ENCODE measurements at regions not wholly inside any gene's neighbourhood (a gene's known extent, or its start where the extent isn't known, plus 50 kb on each side); places are given as distances from the start of the nearest gene placed in this dataset.

DNA sequence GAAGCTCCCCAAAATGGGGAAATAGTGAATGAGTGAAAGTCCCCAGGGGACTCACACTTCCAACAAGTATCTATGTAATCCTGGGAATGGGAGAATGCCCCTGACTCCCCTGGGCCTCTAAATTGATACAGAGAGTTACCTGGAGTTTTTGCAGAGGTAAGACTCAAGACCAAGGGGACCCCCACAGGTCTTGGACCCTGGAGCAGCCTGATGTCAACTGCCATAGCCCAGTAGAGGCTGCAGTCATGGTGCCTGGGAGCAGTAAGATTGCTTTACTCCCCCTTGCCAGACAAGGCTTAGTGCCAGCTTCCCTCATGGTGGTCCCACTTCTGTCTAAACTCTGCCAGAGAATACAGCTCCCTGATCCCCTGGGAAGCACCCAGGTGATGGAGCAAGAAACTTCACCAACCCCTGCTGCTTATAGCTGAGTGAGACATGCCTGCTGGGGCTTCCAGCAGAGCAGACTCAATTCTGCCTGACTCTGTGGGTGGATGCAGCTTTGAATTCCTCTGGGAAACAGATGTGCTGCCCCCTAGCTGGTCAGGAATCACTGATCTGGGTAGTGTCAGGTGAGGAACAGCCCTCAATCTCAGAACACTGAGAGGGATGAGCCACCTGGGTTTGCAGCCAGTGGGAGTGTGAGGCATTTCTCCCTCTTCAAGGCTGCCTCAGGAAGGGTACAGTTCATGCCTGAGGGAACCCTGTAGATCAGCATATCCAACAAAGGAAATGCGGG lies 485.9 kb downstream of the NSUN3 start:
- Histone ChIP-seq H3K27me3 (ENCODE audit: control insufficient read depth, insufficient read depth) (no peaks in the 10 kb centered on the region), H3K4me1 (ENCODE audit: control insufficient read depth, insufficient read depth, low read length) (no peaks in the 10 kb centered on the region), H3K27ac (ENCODE audit: low read length) (no peak overlapping the region), H3K9me3 (ENCODE audit: control insufficient read depth, low read length) (no peaks in the 10 kb centered on the region), H3K4me3 (ENCODE audit: low read length) (no peak overlapping the region)
- ATAC-seq, result no peak
- intact Hi-C loops (cut with DNase I), result no loop called here
- WGBS, result 55% methylated on average over 1 of the region's 1 CpG
- peak in 1 of 3 donors; percentile 10 for DNase-seq

- 47% methylated on average over 3 of the region's 3 CpGs for whole genome bisulfite sequencing
- no peaks in the 10 kb centered on the region for H3K9me3 ChIP-seq (ENCODE audit: control insufficient read depth, low read length)
- H3K27ac ChIP-seq (ENCODE audit: low read length), result no peak overlapping the region
- ATAC-seq (no peak), DNase-seq (no peak)
- no peaks in the 10 kb centered on the region for H3K4me1 ChIP-seq (ENCODE audit: control insufficient read depth, insufficient read depth, low read length)
- no peaks in the 10 kb centered on the region for H3K27me3 ChIP-seq (ENCODE audit: control insufficient read depth, insufficient read depth)
- H3K4me3 ChIP-seq (ENCODE audit: low read length), result no peak overlapping the region
- intact Hi-C loops (cut with DNase I), result no loop called here
These were observed 498.2 kb downstream of the NSUN3 start for GRCh38 chr3:94561094-94561493.

DNA sequence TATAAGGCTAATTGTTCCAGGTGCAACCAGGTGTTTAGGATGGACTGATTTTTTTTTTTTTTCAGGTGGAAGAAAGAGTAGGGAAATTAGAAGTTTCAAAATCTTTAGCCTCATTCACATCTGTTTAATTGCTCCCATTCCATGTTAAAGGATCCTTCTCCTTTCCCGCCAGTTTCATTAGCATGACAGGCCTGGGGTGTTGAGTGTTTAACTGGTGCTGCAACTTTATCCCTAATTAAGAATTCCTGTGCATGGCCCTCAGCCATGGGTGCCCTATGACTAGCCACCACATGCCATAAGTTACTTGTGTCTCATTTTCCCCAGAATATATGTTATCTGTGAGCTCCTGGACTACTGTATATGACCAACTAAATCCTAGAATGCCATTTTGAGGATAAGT lies 501.4 kb downstream of the NSUN3 start:
- no peaks in the 10 kb centered on the region for H3K27me3 ChIP-seq (ENCODE audit: control insufficient read depth, insufficient read depth)
- H3K27ac ChIP-seq (ENCODE audit: low read length), result no peak overlapping the region
- no peaks in the 10 kb centered on the region for H3K9me3 ChIP-seq (ENCODE audit: control insufficient read depth, low read length)
- DNase-seq (no peak), ATAC-seq (no peak)
- intact Hi-C loops (cut with DNase I), result no loop called here
- H3K4me1 ChIP-seq (ENCODE audit: control insufficient read depth, insufficient read depth, low read length), result no peaks in the 10 kb centered on the region
- 93% methylated on average over 1 of the region's 1 CpG for WGBS
- no peak overlapping the region for H3K4me3 ChIP-seq (ENCODE audit: low read length)

DNA sequence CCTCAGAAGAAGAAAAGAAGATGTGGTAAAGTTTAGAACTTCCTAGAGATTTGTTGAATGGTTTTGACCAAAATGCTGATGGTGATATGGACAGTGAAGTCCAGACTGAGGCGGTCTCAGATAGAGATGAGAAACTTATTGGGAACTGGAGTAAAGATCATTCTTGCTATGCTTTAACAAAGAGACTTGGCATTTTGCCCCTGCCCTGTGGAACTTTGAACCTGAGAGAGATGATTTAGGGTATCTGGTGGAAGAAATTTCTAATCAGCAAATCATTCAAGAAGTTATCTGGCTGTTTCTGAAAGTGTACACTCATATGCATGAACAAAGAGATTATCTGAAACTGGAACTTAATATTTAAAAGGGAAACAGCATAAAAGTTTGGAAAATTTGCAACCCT lies 505.2 kb downstream of the NSUN3 start:
- Histone ChIP-seq H3K9me3 (ENCODE audit: control insufficient read depth, low read length) (no peaks in the 10 kb centered on the region), H3K4me1 (ENCODE audit: control insufficient read depth, insufficient read depth, low read length) (no peaks in the 10 kb centered on the region), H3K27me3 (ENCODE audit: control insufficient read depth, insufficient read depth) (no peaks in the 10 kb centered on the region), H3K27ac (ENCODE audit: low read length) (no peak overlapping the region), H3K4me3 (ENCODE audit: low read length) (no peak overlapping the region)
- no peak for ATAC-seq
- 0% methylated on average over 1 of the region's 1 CpG for WGBS
- intact Hi-C loops (cut with DNase I), result no loop called here
- DNase-seq, result no peak

DNA sequence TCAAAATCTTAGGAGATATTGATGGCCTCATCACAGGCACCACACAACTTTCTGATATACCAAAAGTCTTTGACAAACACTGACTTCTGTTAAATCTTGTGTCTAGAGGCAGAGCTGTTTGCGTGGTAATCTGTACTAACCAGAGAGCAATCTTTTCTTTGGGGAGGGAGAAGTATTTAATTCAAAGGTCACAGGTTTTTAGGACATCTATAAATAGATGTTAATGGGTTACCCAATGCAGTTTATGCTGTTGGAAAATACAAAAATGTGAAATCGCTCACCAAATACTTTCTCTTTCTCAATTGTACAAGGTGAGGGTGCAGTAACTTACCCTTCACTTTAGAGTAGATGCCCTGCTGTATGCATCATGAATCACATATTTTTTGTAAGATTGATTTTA lies 510.5 kb downstream of the NSUN3 start:
- intact Hi-C loops (cut with DNase I), result no loop called here
- Histone ChIP-seq H3K27me3 (ENCODE audit: control insufficient read depth, insufficient read depth) (no peaks in the 10 kb centered on the region), H3K9me3 (ENCODE audit: control insufficient read depth, low read length) (no peaks in the 10 kb centered on the region), H3K27ac (ENCODE audit: low read length) (no peak overlapping the region), H3K4me1 (ENCODE audit: control insufficient read depth, insufficient read depth, low read length) (no peaks in the 10 kb centered on the region), H3K4me3 (ENCODE audit: low read length) (no peak overlapping the region)
- 85% methylated on average over 2 of the region's 2 CpGs for WGBS
- ATAC-seq (no peak), DNase-seq (no peak)

DNA sequence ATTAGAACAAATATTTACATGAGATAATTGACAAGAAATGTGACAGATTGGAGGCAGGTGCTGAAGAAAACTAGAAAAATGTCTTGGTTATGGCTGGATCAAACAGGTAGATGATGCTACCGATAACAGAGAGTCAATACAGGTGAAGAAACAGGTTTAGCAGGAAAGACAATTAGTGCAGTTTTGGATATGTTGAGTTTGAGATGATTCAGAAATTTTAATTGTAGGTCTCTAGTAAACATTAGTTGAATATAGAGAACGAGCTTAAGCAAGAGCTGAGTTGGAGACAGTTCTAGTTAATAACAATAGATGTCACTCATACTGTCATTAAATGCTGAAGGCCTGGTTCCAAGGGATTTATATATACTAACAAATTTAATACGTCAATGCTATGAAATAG lies 524.4 kb downstream of the NSUN3 start:
- no peak overlapping the region for H3K4me3 ChIP-seq (ENCODE audit: low read length)
- 78% methylated on average over 3 of the region's 3 CpGs for WGBS
- no peak for ATAC-seq
- H3K9me3 ChIP-seq (ENCODE audit: control insufficient read depth, low read length), result no peaks in the 10 kb centered on the region
- intact Hi-C loops (cut with DNase I), result no loop called here
- no peaks in the 10 kb centered on the region for H3K27me3 ChIP-seq (ENCODE audit: control insufficient read depth, insufficient read depth)
- DNase-seq, result no peak
- H3K4me1 ChIP-seq (ENCODE audit: control insufficient read depth, insufficient read depth, low read length), result no peaks in the 10 kb centered on the region
- no peak overlapping the region for H3K27ac ChIP-seq (ENCODE audit: low read length)

DNA sequence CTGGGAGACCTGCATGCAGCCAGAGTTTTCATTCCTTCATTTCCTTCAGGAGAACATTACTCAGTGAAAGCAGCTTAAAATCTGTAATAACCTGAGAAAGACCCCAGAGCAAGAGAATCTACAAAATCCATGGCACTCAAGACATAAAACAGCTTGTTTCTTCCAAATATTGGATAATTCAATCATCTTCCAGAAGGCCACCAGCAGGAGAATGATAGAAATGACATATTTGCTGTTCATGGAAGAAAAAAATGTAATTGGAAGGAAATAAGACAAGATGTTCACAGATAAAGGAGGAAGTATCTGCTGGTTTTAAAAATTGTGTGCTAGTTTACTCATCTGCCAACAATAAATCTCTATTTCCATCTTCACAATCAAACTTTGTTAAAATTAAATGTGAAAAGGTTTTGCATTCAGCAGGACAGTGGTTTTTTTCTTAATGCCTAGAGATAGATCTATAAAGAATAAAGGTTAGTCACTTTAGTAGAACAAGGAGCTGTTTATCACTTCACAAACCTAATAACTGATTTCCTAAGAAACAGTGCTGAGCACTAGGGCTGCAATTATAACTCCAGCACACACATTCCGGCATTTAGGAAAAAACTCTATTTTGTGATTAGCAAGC lies 530.8 kb downstream of the NSUN3 start:
- H3K4me1 ChIP-seq (ENCODE audit: control insufficient read depth, insufficient read depth, low read length), result no peaks in the 10 kb centered on the region
- no peak for ATAC-seq
- no peak overlapping the region for H3K4me3 ChIP-seq (ENCODE audit: low read length)
- no peak overlapping the region for H3K27ac ChIP-seq (ENCODE audit: low read length)
- intact Hi-C loops (cut with DNase I), result no loop called here
- WGBS, result 89% methylated on average over 1 of the region's 1 CpG
- DNase-seq, result no peak
- H3K9me3 ChIP-seq (ENCODE audit: control insufficient read depth, low read length), result no peaks in the 10 kb centered on the region
- no peaks in the 10 kb centered on the region for H3K27me3 ChIP-seq (ENCODE audit: control insufficient read depth, insufficient read depth)

- Histone ChIP-seq H3K4me3 (ENCODE audit: low read length) (no peak overlapping the region), H3K27ac (ENCODE audit: low read length) (no peak overlapping the region), H3K27me3 (ENCODE audit: control insufficient read depth, insufficient read depth) (no peaks in the 10 kb centered on the region), H3K9me3 (ENCODE audit: control insufficient read depth, low read length) (no peaks in the 10 kb centered on the region), H3K4me1 (ENCODE audit: control insufficient read depth, insufficient read depth, low read length) (no peaks in the 10 kb centered on the region)
- DNase-seq, result no peak
- ATAC-seq, result no peak
- WGBS, result 83% methylated on average over 3 of the region's 3 CpGs
- intact Hi-C loops (cut with DNase I), result no loop called here
These were observed 533.3 kb downstream of the NSUN3 start for GRCh38 chr3:94596141-94596540.

DNA sequence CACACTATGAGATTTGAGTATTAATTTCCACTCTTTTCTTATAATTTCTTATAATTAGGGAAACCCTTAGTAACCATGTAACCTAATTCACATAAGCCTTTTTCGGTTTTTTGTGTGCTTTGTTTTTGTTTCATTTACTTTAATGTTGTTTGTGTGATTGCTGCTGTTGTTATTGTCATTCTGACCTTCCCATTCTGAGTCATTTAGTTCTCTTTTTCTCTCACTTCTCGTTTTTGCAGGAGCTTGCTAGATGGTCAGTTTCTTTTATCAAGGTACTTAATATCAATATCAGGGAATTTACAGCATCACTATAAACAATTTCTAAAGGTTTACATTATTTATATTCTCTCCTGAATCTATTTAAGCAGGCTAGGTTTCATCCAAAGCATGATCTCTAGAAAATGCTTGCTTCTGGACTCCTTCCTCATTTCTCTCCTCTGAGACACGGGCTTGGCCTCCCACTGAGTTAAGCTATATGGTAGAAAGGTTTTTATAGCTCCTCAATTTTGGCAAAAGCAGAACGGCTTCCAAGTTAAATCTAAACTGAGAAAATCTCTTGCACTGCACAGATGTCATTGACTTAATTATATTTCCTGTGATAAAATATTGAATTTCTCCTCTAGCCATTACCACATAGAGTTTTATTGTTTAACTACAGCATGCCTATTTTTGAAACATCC lies 534.2 kb downstream of the NSUN3 start:
- no peak overlapping the region for H3K4me3 ChIP-seq (ENCODE audit: low read length)
- WGBS, result 47% methylated on average over 4 of the region's 4 CpGs
- no peaks in the 10 kb centered on the region for H3K4me1 ChIP-seq (ENCODE audit: control insufficient read depth, insufficient read depth, low read length)
- no peak overlapping the region for H3K27ac ChIP-seq (ENCODE audit: low read length)
- H3K27me3 ChIP-seq (ENCODE audit: control insufficient read depth, insufficient read depth), result no peaks in the 10 kb centered on the region
- intact Hi-C loops (cut with DNase I), result no loop called here
- ATAC-seq (no peak), DNase-seq (no peak)
- no peaks in the 10 kb centered on the region for H3K9me3 ChIP-seq (ENCODE audit: control insufficient read depth, low read length)

GRCh38 chr3:94607778-94608177 lies 544.9 kb downstream of the NSUN3 start:
- Histone ChIP-seq H3K9me3 (ENCODE audit: control insufficient read depth, low read length) (no peaks in the 10 kb centered on the region), H3K27me3 (ENCODE audit: control insufficient read depth, insufficient read depth) (no peaks in the 10 kb centered on the region), H3K27ac (ENCODE audit: low read length) (no peak overlapping the region), H3K4me1 (ENCODE audit: control insufficient read depth, insufficient read depth, low read length) (no peaks in the 10 kb centered on the region), H3K4me3 (ENCODE audit: low read length) (no peak overlapping the region)
- WGBS, result 58% methylated on average over 2 of the region's 2 CpGs
- intact Hi-C loops (cut with DNase I), result no loop called here
- DNase-seq, result no peak
- ATAC-seq, result no peak

GRCh38 chr3:94609908-94610307 lies 547.0 kb downstream of the NSUN3 start:
- intact Hi-C loops (cut with DNase I), result no loop called here

More at GRCh38 chr3:94609908-94610307, 547.0 kb downstream of the NSUN3 start:
- Histone ChIP-seq H3K27ac (ENCODE audit: low read length) (no peak overlapping the region), H3K27me3 (ENCODE audit: control insufficient read depth, insufficient read depth) (no peaks in the 10 kb centered on the region), H3K4me3 (ENCODE audit: low read length) (no peak overlapping the region), H3K9me3 (ENCODE audit: control insufficient read depth, low read length) (no peaks in the 10 kb centered on the region), H3K4me1 (ENCODE audit: control insufficient read depth, insufficient read depth, low read length) (no peaks in the 10 kb centered on the region)
- ATAC-seq (no peak), DNase-seq (no peak)
- WGBS, result 91% methylated on average over 3 of the region's 3 CpGs
